ENCODE measurements at regions not wholly inside any gene's neighbourhood (a gene's known extent, or its start where the extent isn't known, plus 50 kb on each side); places are given as distances from the start of the nearest gene placed in this dataset.
"Not testable (repeated sequence)": the region's sequence is repeated elsewhere in the genome, so short reads cannot be mapped to it uniquely, and the experiment has no call there.

DNA sequence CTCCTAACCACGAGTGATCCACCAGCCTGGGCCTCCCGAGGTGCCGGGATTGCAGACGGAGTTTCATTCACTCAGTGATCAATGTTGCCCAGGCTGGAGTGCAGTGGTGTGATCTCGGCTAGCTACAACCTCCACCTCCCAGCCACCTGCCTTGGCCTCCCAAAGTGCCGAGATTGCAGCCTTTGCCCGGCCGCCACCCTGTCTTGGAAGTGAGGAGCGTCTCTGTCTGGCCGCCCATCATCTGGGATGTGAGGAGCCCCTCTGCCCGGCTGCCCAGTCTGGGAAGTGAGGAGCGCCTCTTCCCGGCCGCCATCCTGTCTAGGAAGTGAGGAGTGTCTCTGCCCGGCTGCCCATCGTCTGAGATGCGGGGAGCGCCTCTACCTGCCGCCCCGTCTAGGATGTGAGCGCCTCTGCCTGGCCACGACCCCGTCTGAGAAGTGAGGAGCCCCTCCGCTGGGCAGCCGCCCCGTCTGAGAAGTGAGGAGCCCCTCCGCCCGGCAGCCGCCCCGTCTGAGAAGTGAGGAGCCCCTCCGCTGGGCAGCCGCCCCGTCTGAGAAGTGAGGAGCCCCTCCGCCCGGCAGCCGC, 1184.3 kb downstream of the FOXD4L5 start:
- not testable (repeated sequence) for TF ChIP-seq EP300, POLR2AphosphoS5 (IDR thresholded peaks at IDR 0.05)
- TF ChIP-seq, protein P1, sequence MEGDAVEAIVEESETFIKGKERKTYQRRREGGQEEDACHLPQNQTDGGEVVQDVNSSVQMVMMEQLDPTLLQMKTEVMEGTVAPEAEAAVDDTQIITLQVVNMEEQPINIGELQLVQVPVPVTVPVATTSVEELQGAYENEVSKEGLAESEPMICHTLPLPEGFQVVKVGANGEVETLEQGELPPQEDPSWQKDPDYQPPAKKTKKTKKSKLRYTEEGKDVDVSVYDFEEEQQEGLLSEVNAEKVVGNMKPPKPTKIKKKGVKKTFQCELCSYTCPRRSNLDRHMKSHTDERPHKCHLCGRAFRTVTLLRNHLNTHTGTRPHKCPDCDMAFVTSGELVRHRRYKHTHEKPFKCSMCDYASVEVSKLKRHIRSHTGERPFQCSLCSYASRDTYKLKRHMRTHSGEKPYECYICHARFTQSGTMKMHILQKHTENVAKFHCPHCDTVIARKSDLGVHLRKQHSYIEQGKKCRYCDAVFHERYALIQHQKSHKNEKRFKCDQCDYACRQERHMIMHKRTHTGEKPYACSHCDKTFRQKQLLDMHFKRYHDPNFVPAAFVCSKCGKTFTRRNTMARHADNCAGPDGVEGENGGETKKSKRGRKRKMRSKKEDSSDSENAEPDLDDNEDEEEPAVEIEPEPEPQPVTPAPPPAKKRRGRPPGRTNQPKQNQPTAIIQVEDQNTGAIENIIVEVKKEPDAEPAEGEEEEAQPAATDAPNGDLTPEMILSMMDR (IDR thresholded peaks at IDR 0.05): not testable (repeated sequence)

Measured in upper lobe of left lung (tissue), 4 donors.